ENCODE measurements at regions not wholly inside any gene's neighbourhood (a gene's known extent, or its start where the extent isn't known, plus 50 kb on each side); places are given as distances from the start of the nearest gene placed in this dataset.
"Not testable (repeated sequence)": the region's sequence is repeated elsewhere in the genome, so short reads cannot be mapped to it uniquely, and the experiment has no call there.

- Histone ChIP-seq H3K9me3 (no peaks in the 10 kb centered on the region), H3K27ac (no peak overlapping the region), H3K4me1 (no peaks in the 10 kb centered on the region), H3K27me3 (no peaks in the 10 kb centered on the region), H3K36me3 (no peaks in the 10 kb centered on the region), H3K4me3 (no peak overlapping the region)
- TF ChIP-seq CTCF (IDR thresholded peaks at IDR 0.05): no peak
- DNase-seq (no peak), FAIRE-seq (no peak), ATAC-seq (no peak)
- 70 to 85% methylated on average over 3 of the region's 3 CpGs for WGBS, 2 donors
- intact Hi-C loops (cut with DNase I): no loop called here
Measured at GRCh38 chr13:61215116-61215515, 200.5 kb downstream of the PCDH20 start.

GRCh38 chr13:61214551-61214950 lies 201.1 kb downstream of the PCDH20 start:
- WGBS, 2 donors: 55 to 74% methylated on average over 4 of the region's 4 CpGs
- intact Hi-C loops (cut with DNase I): no loop called here
- ATAC-seq: no peak
- H3K9me3 ChIP-seq: no peaks in the 10 kb centered on the region
- DNase-seq: no peak
- TF ChIP-seq CTCF (IDR thresholded peaks at IDR 0.05): no peak
- H3K27ac ChIP-seq: no peak overlapping the region
- no peak for FAIRE-seq
- no peaks in the 10 kb centered on the region for H3K27me3 ChIP-seq
- no peaks in the 10 kb centered on the region for H3K4me1 ChIP-seq
- no peak overlapping the region for H3K4me3 ChIP-seq
- no peaks in the 10 kb centered on the region for H3K36me3 ChIP-seq

GRCh38 chr13:61205898-61206297 lies 209.8 kb downstream of the PCDH20 start:
- WGBS, 2 donors: 76 to 86% methylated on average over 11 of the region's 11 CpGs
- ATAC-seq; H3K9me3 ChIP-seq; H3K27ac ChIP-seq; DNase-seq; H3K36me3 ChIP-seq; H3K4me1 ChIP-seq; FAIRE-seq; intact Hi-C loops (cut with DNase I); H3K4me3 ChIP-seq; H3K27me3 ChIP-seq: not testable (repeated sequence)

DNA sequence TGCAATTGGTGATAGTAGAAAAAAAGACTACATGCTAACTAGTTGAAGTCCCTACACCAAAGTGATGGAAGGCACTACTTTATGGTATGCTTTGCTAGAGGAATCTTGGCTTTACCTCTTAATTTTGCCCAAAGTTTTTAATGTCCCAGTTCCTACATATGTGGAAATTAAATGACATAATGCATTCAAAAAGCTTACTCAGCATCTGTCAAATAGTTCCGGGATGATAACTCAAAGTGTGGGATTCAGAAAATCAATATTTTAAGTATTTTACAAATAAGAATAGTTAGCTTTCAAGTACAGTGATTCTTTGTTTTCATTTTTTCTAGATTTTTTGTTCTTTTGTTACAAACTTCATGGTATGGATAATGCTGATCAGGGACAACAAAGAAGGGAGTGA lies 211.6 kb downstream of the PCDH20 start:
- ATAC-seq (no peak), DNase-seq (no peak), FAIRE-seq (no peak)
- Histone ChIP-seq H3K27me3 (no peaks in the 10 kb centered on the region), H3K36me3 (no peaks in the 10 kb centered on the region), H3K27ac (no peak overlapping the region), H3K9me3 (no peaks in the 10 kb centered on the region), H3K4me3 (no peak overlapping the region), H3K4me1 (no peaks in the 10 kb centered on the region)
- TF ChIP-seq CTCF (IDR thresholded peaks at IDR 0.05): no peak
- 33 to 46% methylated on average over 1 of the region's 1 CpG for WGBS, 2 donors
- intact Hi-C loops (cut with DNase I): no loop called here

DNA sequence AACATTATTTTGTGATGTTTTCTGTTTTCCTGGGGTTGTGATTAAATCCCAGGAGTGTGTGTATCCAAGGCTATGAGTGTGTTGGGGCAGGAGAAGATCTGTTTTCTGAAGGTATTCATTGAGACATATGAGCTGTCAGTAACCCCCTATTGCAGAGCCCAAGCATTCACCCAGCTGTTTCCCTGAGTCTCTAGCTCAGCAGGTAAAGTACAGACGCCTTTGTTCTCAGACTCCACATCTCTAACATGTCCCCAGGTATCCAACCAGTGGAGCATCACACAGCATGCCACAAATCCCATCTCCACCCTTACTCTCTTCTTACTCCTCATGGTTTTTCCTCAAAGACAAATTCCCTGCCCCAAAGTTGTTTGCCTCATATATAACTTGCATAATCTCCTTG lies 213.6 kb downstream of the PCDH20 start:
- no peak for ATAC-seq
- no peak overlapping the region for H3K27ac ChIP-seq
- WGBS, 2 donors: 19 to 33% methylated on average over 1 of the region's 1 CpG
- no peak overlapping the region for H3K4me3 ChIP-seq
- H3K9me3 ChIP-seq: no peaks in the 10 kb centered on the region
- H3K36me3 ChIP-seq: no peaks in the 10 kb centered on the region
- H3K27me3 ChIP-seq: no peaks in the 10 kb centered on the region
- no peak for DNase-seq
- no peaks in the 10 kb centered on the region for H3K4me1 ChIP-seq
- no peak for FAIRE-seq
- intact Hi-C loops (cut with DNase I): no loop called here
- TF ChIP-seq CTCF (IDR thresholded peaks at IDR 0.05): no peak

DNA sequence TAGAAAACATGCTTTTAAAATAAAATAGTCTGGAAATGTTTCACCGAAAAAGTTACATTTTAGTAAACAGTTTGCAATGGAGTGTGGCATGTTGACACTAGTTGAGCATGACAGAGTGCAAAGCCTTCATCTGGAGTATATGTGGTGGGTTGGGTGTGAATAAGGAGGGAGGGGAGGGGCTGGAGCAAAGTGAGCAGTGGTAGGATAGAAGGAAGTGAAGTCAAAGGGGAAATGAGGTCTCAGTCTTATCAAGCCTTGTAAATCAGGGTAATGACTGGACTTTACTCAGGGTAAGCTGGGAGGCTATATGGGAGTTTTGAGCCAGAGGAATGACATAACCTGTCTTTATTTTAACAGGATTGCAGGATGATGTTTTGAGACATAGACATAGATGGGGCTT lies 222.8 kb downstream of the PCDH20 start:
- 70 to 91% methylated on average over 1 of the region's 1 CpG for WGBS, 2 donors
- no peaks in the 10 kb centered on the region for H3K4me1 ChIP-seq
- no peaks in the 10 kb centered on the region for H3K27me3 ChIP-seq
- no peak for ATAC-seq
- intact Hi-C loops (cut with DNase I): no loop called here
- H3K9me3 ChIP-seq: no peaks in the 10 kb centered on the region
- H3K36me3 ChIP-seq: no peaks in the 10 kb centered on the region
- no peak for FAIRE-seq
- TF ChIP-seq CTCF (IDR thresholded peaks at IDR 0.05): no peak
- H3K4me3 ChIP-seq: no peak overlapping the region
- DNase-seq: no peak
- no peak overlapping the region for H3K27ac ChIP-seq
